ENCODE measurements at regions not wholly inside any gene's neighbourhood (a gene's known extent, or its start where the extent isn't known, plus 50 kb on each side); places are given as distances from the start of the nearest gene placed in this dataset.

DNA sequence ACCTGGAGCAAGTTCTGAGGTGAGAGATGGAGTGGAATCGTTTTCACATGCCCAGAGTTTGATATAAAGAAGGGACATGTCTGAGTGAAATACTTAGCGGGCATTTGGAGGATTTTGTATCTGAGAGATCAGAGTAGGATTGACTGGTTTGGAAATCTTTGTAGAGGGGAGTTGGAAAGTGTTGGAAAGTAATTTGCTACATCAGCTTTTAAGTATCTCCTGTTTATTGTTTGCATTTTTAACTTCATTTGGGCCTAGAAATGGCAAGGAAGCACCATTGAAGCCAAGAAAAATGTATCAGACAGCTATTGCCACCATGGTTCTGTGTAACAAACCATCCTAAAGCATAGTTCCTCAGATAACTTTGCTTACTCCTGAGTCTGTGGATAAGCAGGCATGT is 1015.1 kb upstream of the EEF2KMT start:
- DNase-seq (ENCODE audit: low read depth) = no peak
- H3K4me3 ChIP-seq (ENCODE audit: low read depth, low read length) = no peak overlapping the region
- TF ChIP-seq, protein P1, sequence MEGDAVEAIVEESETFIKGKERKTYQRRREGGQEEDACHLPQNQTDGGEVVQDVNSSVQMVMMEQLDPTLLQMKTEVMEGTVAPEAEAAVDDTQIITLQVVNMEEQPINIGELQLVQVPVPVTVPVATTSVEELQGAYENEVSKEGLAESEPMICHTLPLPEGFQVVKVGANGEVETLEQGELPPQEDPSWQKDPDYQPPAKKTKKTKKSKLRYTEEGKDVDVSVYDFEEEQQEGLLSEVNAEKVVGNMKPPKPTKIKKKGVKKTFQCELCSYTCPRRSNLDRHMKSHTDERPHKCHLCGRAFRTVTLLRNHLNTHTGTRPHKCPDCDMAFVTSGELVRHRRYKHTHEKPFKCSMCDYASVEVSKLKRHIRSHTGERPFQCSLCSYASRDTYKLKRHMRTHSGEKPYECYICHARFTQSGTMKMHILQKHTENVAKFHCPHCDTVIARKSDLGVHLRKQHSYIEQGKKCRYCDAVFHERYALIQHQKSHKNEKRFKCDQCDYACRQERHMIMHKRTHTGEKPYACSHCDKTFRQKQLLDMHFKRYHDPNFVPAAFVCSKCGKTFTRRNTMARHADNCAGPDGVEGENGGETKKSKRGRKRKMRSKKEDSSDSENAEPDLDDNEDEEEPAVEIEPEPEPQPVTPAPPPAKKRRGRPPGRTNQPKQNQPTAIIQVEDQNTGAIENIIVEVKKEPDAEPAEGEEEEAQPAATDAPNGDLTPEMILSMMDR (IDR thresholded peaks at IDR 0.05; ENCODE audit: insufficient read depth, low read depth, low read length) = no peak

DNA sequence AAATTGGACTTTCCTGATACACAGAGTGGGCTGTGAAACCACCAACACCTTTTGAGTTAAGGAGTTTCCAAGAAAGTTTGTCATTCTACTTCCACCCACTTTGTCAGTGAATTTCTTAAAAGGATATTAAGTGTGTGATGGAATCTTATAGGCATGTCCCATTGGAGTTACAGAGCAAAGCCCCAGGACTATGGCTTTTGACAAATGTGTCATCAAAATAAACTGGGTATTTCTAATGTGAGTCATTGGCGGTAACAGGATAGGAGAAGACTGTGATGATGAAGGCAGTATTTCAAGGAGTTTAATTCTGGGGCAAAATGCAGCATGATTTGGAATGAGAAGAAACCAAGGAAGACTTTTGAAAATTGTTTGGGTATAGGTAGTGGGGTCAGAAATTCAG is 1013.8 kb upstream of the EEF2KMT start:
- H3K4me3 ChIP-seq (ENCODE audit: low read depth, low read length) = no peak overlapping the region
- no peak for DNase-seq (ENCODE audit: low read depth)
- TF ChIP-seq, protein P1 (IDR thresholded peaks at IDR 0.05; ENCODE audit: insufficient read depth, low read depth, low read length) = no peak

DNA sequence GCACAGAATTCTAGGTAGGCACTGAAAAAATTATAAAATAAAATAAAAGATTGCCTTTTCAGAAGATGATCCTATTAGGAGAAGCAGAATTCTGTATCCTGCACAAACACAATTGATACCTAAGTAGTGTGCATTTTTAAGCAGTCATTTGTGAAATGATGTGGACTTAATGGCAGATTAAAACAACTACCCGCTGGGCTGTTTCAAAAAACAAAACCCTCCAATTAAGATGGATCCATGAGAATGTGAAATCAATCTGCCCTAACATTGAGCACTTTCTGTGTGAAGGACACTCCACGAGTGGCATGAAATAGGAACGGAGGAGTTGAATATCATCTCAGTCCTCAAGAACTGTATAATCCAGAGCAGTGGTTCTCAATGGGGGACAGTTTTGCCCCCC is 1012.8 kb upstream of the EEF2KMT start:
- H3K4me3 ChIP-seq (ENCODE audit: low read depth, low read length) = no peak overlapping the region
- TF ChIP-seq, protein P1 (IDR thresholded peaks at IDR 0.05; ENCODE audit: insufficient read depth, low read depth, low read length) = no peak
- DNase-seq (ENCODE audit: low read depth) = no peak

- no peak for DNase-seq (ENCODE audit: low read depth)
- TF ChIP-seq, protein P1 (IDR thresholded peaks at IDR 0.05; ENCODE audit: insufficient read depth, low read depth, low read length) = no peak
- no peak overlapping the region for H3K4me3 ChIP-seq (ENCODE audit: low read depth, low read length)
Observed at GRCh38 chr16:6106061-6106460, 1008.5 kb upstream of the EEF2KMT start.

GRCh38 chr16:6105115-6105514 is 1007.5 kb upstream of the EEF2KMT start:
- DNase-seq (ENCODE audit: low read depth) = no peak
- H3K4me3 ChIP-seq (ENCODE audit: low read depth, low read length) = no peak overlapping the region
- TF ChIP-seq, protein P1 (IDR thresholded peaks at IDR 0.05; ENCODE audit: insufficient read depth, low read depth, low read length) = no peak

- DNase-seq (ENCODE audit: low read depth) = no peak
- TF ChIP-seq, protein P1 (IDR thresholded peaks at IDR 0.05; ENCODE audit: insufficient read depth, low read depth, low read length) = no peak
- H3K4me3 ChIP-seq (ENCODE audit: low read depth, low read length) = no peak overlapping the region
Observed at GRCh38 chr16:6104428-6104827, 1006.8 kb upstream of the EEF2KMT start.

DNA sequence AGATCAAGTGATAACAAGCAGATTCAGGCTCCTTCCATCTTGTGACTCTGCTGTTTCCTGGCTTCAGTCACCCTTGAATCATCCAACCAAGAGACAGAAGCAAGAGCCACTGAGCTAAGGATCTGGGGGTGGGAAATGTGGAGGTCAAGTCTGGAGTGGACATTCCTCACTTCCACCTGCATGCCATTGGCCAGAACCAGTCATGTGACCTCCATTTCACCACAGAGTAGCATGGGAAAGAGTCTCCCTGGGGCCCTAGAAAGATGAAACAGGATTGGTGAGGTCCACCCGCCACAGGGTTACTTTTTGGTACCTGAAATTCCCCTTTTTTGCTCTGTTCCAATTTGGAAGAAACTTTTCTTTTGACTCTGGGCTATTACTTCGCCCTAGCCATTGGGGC is 1006.0 kb upstream of the EEF2KMT start:
- no peak for DNase-seq (ENCODE audit: low read depth)
- TF ChIP-seq, protein P1 (IDR thresholded peaks at IDR 0.05; ENCODE audit: insufficient read depth, low read depth, low read length) = no peak
- H3K4me3 ChIP-seq (ENCODE audit: low read depth, low read length) = no peak overlapping the region

All from fibroblast of villous mesenchyme (primary cell).